ENCODE measurements at regions not wholly inside any gene's neighbourhood (a gene's known extent, or its start where the extent isn't known, plus 50 kb on each side); places are given as distances from the start of the nearest gene placed in this dataset.

DNA sequence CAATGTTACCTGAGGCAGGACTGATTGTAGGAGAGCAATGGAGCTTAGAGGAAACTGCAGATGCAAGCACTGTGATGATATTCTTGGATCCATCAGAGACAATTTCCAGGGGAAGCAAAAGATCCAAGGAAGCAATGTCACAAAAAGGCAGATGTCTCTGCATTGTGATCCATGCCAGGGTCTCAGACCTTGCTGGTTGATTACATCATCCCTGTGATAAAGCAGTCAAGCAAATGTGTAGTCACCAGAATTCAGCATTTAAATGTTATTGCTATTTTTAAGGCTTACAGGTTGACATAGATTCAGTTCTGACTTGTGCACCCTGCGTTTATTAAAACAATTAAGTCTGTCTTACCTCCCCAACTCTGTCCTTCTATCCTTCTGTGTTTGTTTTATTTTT lies 56.8 kb upstream of the CCDC85A start:
- Histone ChIP-seq H3K23ac (ENCODE audit: low read depth, low read length) (no peak overlapping the region), H3K79me1 (ENCODE audit: low read depth in 1 of 2, low read length in 2 of 2) (no peaks in the 10 kb centered on the region), H3K56ac (ENCODE audit: extremely low read depth, insufficient read depth, low read length) (no peak overlapping the region), H3K4ac (ENCODE audit: low read depth, low read length) (no peak overlapping the region), H3K27me3 (ENCODE audit: control insufficient read depth, insufficient read depth, low read length) (peaks cover 4% of the 10 kb centered on the region; the same call in 1 of the 2 replicates), H3K4me3 (ENCODE audit: insufficient read depth, low read depth, low read length) (no peak overlapping the region), H2BK15ac (ENCODE audit: low read depth, low read length) (no peak overlapping the region), H4K8ac (ENCODE audit: low read depth in 2 of 2, low read length in 2 of 2) (no peak overlapping the region), H2AK9ac (replicated peaks; ENCODE audit: low read depth, low read length, poor library complexity) (no peak overlapping the region), H3K9me3 (ENCODE audit: control insufficient read depth, insufficient read depth, low read length) (no peaks in the 10 kb centered on the region), H2BK120ac (ENCODE audit: low read depth, low read length) (no peak overlapping the region), H3K9ac (ENCODE audit: low read depth, low read length) (no peak overlapping the region), H2AK5ac (ENCODE audit: low read depth, low read length) (no peak overlapping the region), H3K4me1 (ENCODE audit: control insufficient read depth, insufficient read depth, low read length) (no peaks in the 10 kb centered on the region), H2AFZ (replicated peaks; ENCODE audit: low read length, poor library complexity) (no peak overlapping the region), H3K4me2 (ENCODE audit: low read depth, low read length) (no peak overlapping the region), H4K5ac (ENCODE audit: low read depth, low read length) (no peak overlapping the region), H3K9me1 (ENCODE audit: insufficient read depth, low read length) (no peaks in the 10 kb centered on the region), H2BK20ac (ENCODE audit: low read depth, low read length) (no peak overlapping the region), H3K36me3 (ENCODE audit: control insufficient read depth, insufficient read depth, low read length) (no peaks in the 10 kb centered on the region), H2BK5ac (ENCODE audit: low read depth, low read length, poor library complexity, severe bottlenecking) (no peak overlapping the region), H3K27ac (ENCODE audit: insufficient read depth, low read length) (no peak overlapping the region), H4K20me1 (ENCODE audit: insufficient read depth, low read length) (no peaks in the 10 kb centered on the region), H4K91ac (ENCODE audit: insufficient read depth, low read depth, low read length) (no peak overlapping the region), H3K18ac (ENCODE audit: low read depth, low read length) (no peak overlapping the region), H3K14ac (replicated peaks; ENCODE audit: low read depth, low read length) (no peak overlapping the region)
- ATAC-seq (ENCODE audit: low read depth) (no peak), DNase-seq (no peak)
- no TSS peak for BruUV-seq (replicated peaks)
- ChIA-PET POLR2A (ENCODE audit: unreplicated experiment) (no interaction called here), CTCF (interaction anchor here (1.8 kb wide), 1 partner anchor 17 kb away, joined by 5 read pairs; no protein-coding TSS in a partner anchor)
- intact Hi-C loops (cut with micrococcal nuclease) = no loop called here
- WGBS, 2 experiments (ENCODE audit: extremely low coverage in 2 of 2, insufficient read length in 1 of 2) = no CpG with 5 or more reads among the region's 1 CpG
- in situ Hi-C loops (cut with MboI; ENCODE audit: low sequenced_read_pairs) = no loop called here
- TF ChIP-seq, protein P1, sequence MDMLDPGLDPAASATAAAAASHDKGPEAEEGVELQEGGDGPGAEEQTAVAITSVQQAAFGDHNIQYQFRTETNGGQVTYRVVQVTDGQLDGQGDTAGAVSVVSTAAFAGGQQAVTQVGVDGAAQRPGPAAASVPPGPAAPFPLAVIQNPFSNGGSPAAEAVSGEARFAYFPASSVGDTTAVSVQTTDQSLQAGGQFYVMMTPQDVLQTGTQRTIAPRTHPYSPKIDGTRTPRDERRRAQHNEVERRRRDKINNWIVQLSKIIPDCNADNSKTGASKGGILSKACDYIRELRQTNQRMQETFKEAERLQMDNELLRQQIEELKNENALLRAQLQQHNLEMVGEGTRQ (IDR thresholded peaks at IDR 0.05; ENCODE audit: low read depth, low read length) = no peak
- TF ChIP-seq BHLHE40 (IDR thresholded peaks at IDR 0.05; ENCODE audit: low read depth, low read length) (no peak), NFE2L2 (IDR thresholded peaks at IDR 0.05; ENCODE audit: low read depth, low read length) (no peak), MAFK (IDR thresholded peaks at IDR 0.05; ENCODE audit: low read depth, low read length) (no peak), FOS (IDR thresholded peaks at IDR 0.05; ENCODE audit: low read depth, low read length) (no peak), POLR2A (IDR thresholded peaks at IDR 0.05; ENCODE audit: low read depth, low read length) (no peak), RCOR1 (IDR thresholded peaks at IDR 0.05; ENCODE audit: insufficient replicate concordance, low read length) (no peak), SMC3 (IDR thresholded peaks at IDR 0.05; ENCODE audit: low read depth, low read length) (no peak), CEBPB (IDR thresholded peaks at IDR 0.05; ENCODE audit: low read depth, low read length) (no peak), CHD1 (IDR thresholded peaks at IDR 0.05; ENCODE audit: low read depth, low read length) (no peak), MXI1 (IDR thresholded peaks at IDR 0.05; ENCODE audit: borderline replicate concordance, low read depth, low read length) (no peak), MAZ (IDR thresholded peaks at IDR 0.05; ENCODE audit: borderline replicate concordance, low read depth, low read length) (no peak), RAD21 (IDR thresholded peaks at IDR 0.05; ENCODE audit: low read length) (no peak)
- TF ChIP-seq, protein P2, sequence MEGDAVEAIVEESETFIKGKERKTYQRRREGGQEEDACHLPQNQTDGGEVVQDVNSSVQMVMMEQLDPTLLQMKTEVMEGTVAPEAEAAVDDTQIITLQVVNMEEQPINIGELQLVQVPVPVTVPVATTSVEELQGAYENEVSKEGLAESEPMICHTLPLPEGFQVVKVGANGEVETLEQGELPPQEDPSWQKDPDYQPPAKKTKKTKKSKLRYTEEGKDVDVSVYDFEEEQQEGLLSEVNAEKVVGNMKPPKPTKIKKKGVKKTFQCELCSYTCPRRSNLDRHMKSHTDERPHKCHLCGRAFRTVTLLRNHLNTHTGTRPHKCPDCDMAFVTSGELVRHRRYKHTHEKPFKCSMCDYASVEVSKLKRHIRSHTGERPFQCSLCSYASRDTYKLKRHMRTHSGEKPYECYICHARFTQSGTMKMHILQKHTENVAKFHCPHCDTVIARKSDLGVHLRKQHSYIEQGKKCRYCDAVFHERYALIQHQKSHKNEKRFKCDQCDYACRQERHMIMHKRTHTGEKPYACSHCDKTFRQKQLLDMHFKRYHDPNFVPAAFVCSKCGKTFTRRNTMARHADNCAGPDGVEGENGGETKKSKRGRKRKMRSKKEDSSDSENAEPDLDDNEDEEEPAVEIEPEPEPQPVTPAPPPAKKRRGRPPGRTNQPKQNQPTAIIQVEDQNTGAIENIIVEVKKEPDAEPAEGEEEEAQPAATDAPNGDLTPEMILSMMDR (conservative IDR thresholded peaks at IDR 0.05; ENCODE audit: low read depth, low read length) = no peak
- dilution Hi-C loops (cut with HindIII; ENCODE audit: low sequenced_read_pairs, unreplicated experiment) = no loop called here

Data from IMR-90 (cell line).